ENCODE measurements at regions not wholly inside any gene's neighbourhood (a gene's known extent, or its start where the extent isn't known, plus 50 kb on each side); places are given as distances from the start of the nearest gene placed in this dataset.

GRCh38 chr9:131791542-131792254 is 51.8 kb upstream of the RAPGEF1 start:
- no CpG with 5 or more reads among the region's 23 CpGs for WGBS, 2 donors (ENCODE audit: extremely low coverage in 2 of 2, insufficient read length in 2 of 2, insufficient replicate concordance in 1 of 2)
- Histone ChIP-seq H3K27me3 (ENCODE audit: control insufficient read depth in 3 of 3, insufficient read depth in 3 of 3, low read depth in 1 of 3, low read length in 3 of 3) (peaks cover 0 to 38% (median 0%) of the 10 kb centered on the region in 3 experiments), H3K79me1 (ENCODE audit: low read depth, low read length) (no peaks in the 10 kb centered on the region), H2BK120ac (ENCODE audit: low read depth, low read length) (no peak overlapping the region), H3K4me2 (ENCODE audit: insufficient read depth, low read length, poor library complexity, severe bottlenecking) (no peak overlapping the region), H4K91ac (ENCODE audit: low read depth, low read length, poor library complexity) (no peak overlapping the region), H2BK12ac (ENCODE audit: low read length) (no peak overlapping the region), H2AK5ac (ENCODE audit: low read depth, low read length) (no peak overlapping the region), H3K18ac (ENCODE audit: low read length) (peak overlapping the region; percentile 49), H3K23ac (ENCODE audit: low read depth, low read length, poor library complexity) (peak overlapping the region; percentile 17), H3K36me3 (replicated peaks in 1 of 2; ENCODE audit: control insufficient read depth in 2 of 2, insufficient read depth in 2 of 2, low read length in 2 of 2) (no peaks in the 10 kb centered on the region), H4K8ac (ENCODE audit: low read depth, low read length) (no peak overlapping the region), H2BK15ac (ENCODE audit: low read length) (no peak overlapping the region), H2AFZ (ENCODE audit: low read length) (no peak overlapping the region), H3K27ac (replicated peaks; ENCODE audit: low read length) (no peak overlapping the region), H3K9me3 (replicated peaks in 1 of 2; ENCODE audit: control insufficient read depth in 2 of 2, insufficient read depth in 1 of 2, low read depth in 1 of 2, low read length in 2 of 2) (no peaks in the 10 kb centered on the region), H2BK5ac (ENCODE audit: low read length) (no peak overlapping the region), H3K4ac (ENCODE audit: low read length) (no peak overlapping the region), H3K14ac (ENCODE audit: low read length) (peak overlapping the region; percentile 50), H3K4me3 (ENCODE audit: low read length in 2 of 2) (no peak overlapping the region), H3K4me1 (ENCODE audit: control insufficient read depth in 2 of 2, insufficient read depth in 1 of 2, low read depth in 1 of 2, low read length in 2 of 2) (peaks cover 0 to 7% of the 10 kb centered on the region in 2 donors), H3K9ac (ENCODE audit: low read depth, low read length, poor library complexity) (no peak overlapping the region)
- DNase-seq (ENCODE audit: low spot score): no peak
